H9 (cell line): ENCODE measurements at regions not wholly inside any gene's neighbourhood (a gene's known extent, or its start where the extent isn't known, plus 50 kb on each side); places are given as distances from the start of the nearest gene placed in this dataset.

Experiments used
- DNase-seq: peaks from one replicate; pipeline ENCODE4 v3.0.0-alpha.2; 2017
- H2AFZ ChIP-seq: one replicate; pipeline ENCODE4 v1.6.1; 2013; ENCODE audit warnings: mild to moderate bottlenecking, low read length, control low read depth, moderate library complexity
- H2AK5ac ChIP-seq: 2 replicates; pipeline ENCODE4 v1.6.1; 2013; ENCODE audit warnings: low read length, control low read depth, mixed read lengths; ENCODE audit not compliant: insufficient read length
- H2BK120ac ChIP-seq: one replicate; pipeline ENCODE4 v1.6.1; 2013; ENCODE audit warnings: low read depth, mild to moderate bottlenecking, low read length, control low read depth, inconsistent platforms; ENCODE audit not compliant: poor library complexity, severe bottlenecking
- H2BK12ac ChIP-seq: 2 replicates; pipeline ENCODE4 v1.6.1; 2013; ENCODE audit warnings: low read length, control low read depth, mixed read lengths, low read depth; ENCODE audit not compliant: insufficient read length
- H2BK15ac ChIP-seq: 2 replicates; pipeline ENCODE4 v1.6.1; 2013; ENCODE audit warnings: low read depth, low read length, control low read depth
- H2BK20ac ChIP-seq: one replicate; pipeline ENCODE4 v1.6.1; 2013; ENCODE audit warnings: low read depth, mild to moderate bottlenecking, low read length, control low read depth, inconsistent platforms; ENCODE audit not compliant: poor library complexity, severe bottlenecking
- H2BK5ac ChIP-seq: 2 replicates; pipeline ENCODE4 v1.6.1; 2013; ENCODE audit warnings: low read length, control low read depth, mixed read lengths; ENCODE audit not compliant: insufficient read length
- H3K14ac ChIP-seq: 2 replicates; pipeline ENCODE4 v1.6.1; 2013; ENCODE audit warnings: low read length, control low read depth; ENCODE audit not compliant: insufficient read depth
- H3K18ac ChIP-seq: 2 replicates; pipeline ENCODE4 v1.6.1; 2013; ENCODE audit warnings: low read depth, mild to moderate bottlenecking, mixed read lengths, low read length, control low read depth; ENCODE audit not compliant: insufficient read length
- H3K23ac ChIP-seq: 2 replicates; pipeline ENCODE4 v1.6.1; 2013; ENCODE audit warnings: low read length, control low read depth, mixed read lengths, low read depth; ENCODE audit not compliant: insufficient read length
- H3K23me2 ChIP-seq: 2 replicates; pipeline ENCODE4 v1.6.1; 2013; ENCODE audit warnings: low read depth, mild to moderate bottlenecking, mixed read lengths, low read length, control low read depth; ENCODE audit not compliant: insufficient read length, poor library complexity, severe bottlenecking
- H3K27ac ChIP-seq: 2 replicates; pipeline ENCODE4 v1.5.1; 2013; ENCODE audit warnings: low read length, control low read depth, mixed read lengths, low read depth; ENCODE audit not compliant: insufficient read length
- H3K27me3 ChIP-seq: 2 replicates; pipeline ENCODE4 v1.6.1; 2013; ENCODE audit warnings: low read length, control low read depth, inconsistent platforms; ENCODE audit not compliant: insufficient read depth
- H3K4ac ChIP-seq: 2 replicates; pipeline ENCODE4 v1.6.1; 2013; ENCODE audit warnings: low read depth, mild to moderate bottlenecking, control low read depth, inconsistent platforms, low read length, moderate library complexity
- H3K4me1 ChIP-seq: 2 replicates; pipeline ENCODE4 v1.6.1; 2013; ENCODE audit warnings: low read length, control low read depth, inconsistent platforms; ENCODE audit not compliant: insufficient read depth
- H3K4me2 ChIP-seq: 2 replicates; pipeline ENCODE4 v1.6.1; 2013; ENCODE audit warnings: low read length, control low read depth, mixed read lengths; ENCODE audit not compliant: insufficient read length, insufficient read depth
- H3K56ac ChIP-seq: 2 replicates; pipeline ENCODE4 v1.6.1; 2013; ENCODE audit warnings: low read depth, mild to moderate bottlenecking, mixed read lengths, low read length, control low read depth; ENCODE audit not compliant: insufficient read length
- H3K79me1 ChIP-seq: 2 replicates; pipeline ENCODE4 v1.6.1; 2013; ENCODE audit warnings: low read depth, mild to moderate bottlenecking, moderate library complexity, low read length, control low read depth, inconsistent platforms; ENCODE audit not compliant: insufficient read depth, poor library complexity, severe bottlenecking
- H3K79me2 ChIP-seq: 2 replicates; pipeline ENCODE4 v1.6.1; 2013; ENCODE audit warnings: low read length, control low read depth, inconsistent platforms; ENCODE audit not compliant: insufficient read depth
- H3K9ac ChIP-seq: 2 replicates; pipeline ENCODE4 v1.6.1; 2013; ENCODE audit warnings: low read length, control low read depth, mixed read lengths; ENCODE audit not compliant: insufficient read length; ENCODE audit errors: extremely low read depth
- H3K9me3 ChIP-seq: one replicate; pipeline ENCODE4 v1.6.1; 2013; ENCODE audit warnings: low read depth, low read length, inconsistent platforms; ENCODE audit not compliant: control insufficient read depth
- H3T11ph ChIP-seq: one replicate; pipeline ENCODE4 v1.6.1; 2013; ENCODE audit warnings: mild to moderate bottlenecking, low read length, control low read depth, inconsistent platforms
- H4K20me1 ChIP-seq: one replicate; pipeline ENCODE4 v1.6.1; 2013; ENCODE audit not compliant: control insufficient read depth, insufficient read length, insufficient read depth
- H4K5ac ChIP-seq: 2 replicates; pipeline ENCODE4 v1.6.1; 2013; ENCODE audit warnings: low read depth, mild to moderate bottlenecking, mixed read lengths, low read length, control low read depth; ENCODE audit not compliant: insufficient read length
- H4K8ac ChIP-seq: replicated peaks from 2 replicates; pipeline ENCODE4 v1.6.1; 2013; ENCODE audit warnings: low read length, control low read depth, mixed read lengths, low read depth; ENCODE audit not compliant: insufficient read length
- H4K91ac ChIP-seq: 2 replicates; pipeline ENCODE4 v1.6.1; 2013; ENCODE audit warnings: low read depth, mild to moderate bottlenecking, moderate library complexity, mixed read lengths, low read length, control low read depth; ENCODE audit not compliant: insufficient read length
- H3K27ac Mint-ChIP-seq, 3 experiments: 2 replicates in 2 of 3; 3 replicates in 1 of 3; pipeline ENCODE4 v1.8.0; 2020 to 2021; ENCODE audit warnings: mixed read lengths in 3 of 3, mild to moderate bottlenecking in 1 of 3, moderate library complexity in 1 of 3
- H3K27me3 Mint-ChIP-seq: 2 replicates; pipeline ENCODE4 v1.8.0; 2021; ENCODE audit warnings: low read depth, mild to moderate bottlenecking, moderate library complexity, mixed read lengths
- H3K36me3 Mint-ChIP-seq, 3 experiments: 2 replicates in 2 of 3; 3 replicates in 1 of 3; pipeline ENCODE4 v1.8.0; 2020 to 2021; ENCODE audit warnings: low read depth in 3 of 3, mixed read lengths in 3 of 3; ENCODE audit not compliant: insufficient read depth in 1 of 3
- H3K4me1 Mint-ChIP-seq, 2 experiments: 2 replicates each; pipeline ENCODE4 v1.8.0; 2020; ENCODE audit warnings: mixed read lengths in 2 of 2
- H3K4me3 Mint-ChIP-seq, 2 experiments: 2 replicates in 1 of 2; 3 replicates in 1 of 2; pipeline ENCODE4 v1.8.0; 2020 to 2021; ENCODE audit warnings: mild to moderate bottlenecking in 2 of 2, mixed read lengths in 2 of 2, moderate library complexity in 1 of 2
- H3K9me3 Mint-ChIP-seq, 2 experiments: 2 replicates in 1 of 2; 3 replicates in 1 of 2; pipeline ENCODE4 v1.8.0; 2020; ENCODE audit warnings: mild to moderate bottlenecking in 2 of 2, mixed read lengths in 2 of 2, moderate library complexity in 1 of 2
- CTCF ChIP-seq: fragments of 200-600 bp; sonication (generic); conservative IDR thresholded peaks from 3 replicates; pipeline ENCODE4 v1.8.0; 2021; ENCODE audit warnings: antibody characterized with exemption, mild to moderate bottlenecking
- WGBS: extraction: QIAGEN DNeasy Blood & Tissue Kit; methylation state at CpG from one replicate; pipeline ENCODE4 v1.1.7; 2013; ENCODE audit warnings: missing lambda C conversion rate, low lambda C conversion rate, mixed read lengths; ENCODE audit not compliant: insufficient read length; ENCODE audit errors: extremely low coverage; 5-methylcytosine and 5-hydroxymethylcytosine counted together

GRCh38 chr5:36766981-36767380 is 109.6 kb upstream of the NIPBL start:
- Mint-ChIP-seq H3K27ac (no peak overlapping the region), H3K27me3 (peaks cover 6% of the 10 kb centered on the region), H3K4me3 (no peak overlapping the region), H3K36me3 (peaks cover 0 to 11% (median 4%) of the 10 kb centered on the region in 3 experiments; a peak in 3 of 7 replicates), H3K9me3 (peaks cover 9 to 13% of the 10 kb centered on the region in 2 experiments), H3K4me1 (peaks cover 0 to 4% of the 10 kb centered on the region in 2 experiments; a peak in 1 of 4 replicates)
- H3K4me2 ChIP-seq = no peak overlapping the region
- H3K56ac ChIP-seq = no peak overlapping the region
- no peak overlapping the region for H2AK5ac ChIP-seq
- no peaks in the 10 kb centered on the region for H3K9me3 ChIP-seq
- no peaks in the 10 kb centered on the region for H4K20me1 ChIP-seq
- H2BK5ac ChIP-seq = no peak overlapping the region
- H3K27me3 ChIP-seq = no peaks in the 10 kb centered on the region
- no CpG with 5 or more reads among the region's 1 CpG for whole genome bisulfite sequencing
- no peaks in the 10 kb centered on the region for H3K79me2 ChIP-seq
- H3K23me2 ChIP-seq = no peaks in the 10 kb centered on the region
- H4K91ac ChIP-seq = no peak overlapping the region
- no peak overlapping the region for H2BK15ac ChIP-seq
- H2BK20ac ChIP-seq = no peak overlapping the region
- no peak overlapping the region for H2BK120ac ChIP-seq
- H3K27ac ChIP-seq = no peak overlapping the region
- H3T11ph ChIP-seq = no peak overlapping the region
- no peak overlapping the region for H4K5ac ChIP-seq
- no peak overlapping the region for H3K9ac ChIP-seq
- no peak overlapping the region for H3K14ac ChIP-seq
- no peak overlapping the region for H2BK12ac ChIP-seq
- H3K4me1 ChIP-seq = no peaks in the 10 kb centered on the region
- no peaks in the 10 kb centered on the region for H3K79me1 ChIP-seq
- no peak for DNase-seq
- H3K18ac ChIP-seq = no peak overlapping the region
- no peak for TF ChIP-seq CTCF
- H3K4ac ChIP-seq = no peak overlapping the region
- H2AFZ ChIP-seq = no peak overlapping the region
- no peak overlapping the region for H3K23ac ChIP-seq
- no peak overlapping the region for H4K8ac ChIP-seq
